Peyer's patch (tissue), 4 donors: ENCODE measurements at regions not wholly inside any gene's neighbourhood (a gene's known extent, or its start where the extent isn't known, plus 50 kb on each side); places are given as distances from the start of the nearest gene placed in this dataset.

Source experiments
- CTCF ChIP-seq, 6 experiments: fragments of 450-650 bp in 4 of 6; fragments of 200-600 bp in 2 of 6; sonication (generic) in 1 of 6; IDR thresholded peaks; one replicate each; pipeline ENCODE4 v1.5.1; 2017 to 2019; ENCODE audit warnings: antibody characterized with exemption in 6 of 6, mild to moderate bottlenecking in 3 of 6, moderate library complexity in 1 of 6
- POLR2A ChIP-seq, 2 donors: fragments of 450-650 bp; IDR thresholded peaks; one replicate each; pipeline ENCODE4 v1.5.1; 2017; ENCODE audit warnings: antibody characterized with exemption in 2 of 2, mild to moderate bottlenecking in 2 of 2, moderate library complexity in 2 of 2

GRCh38 chr10:57507788-57508187 is 759.9 kb downstream of the IPMK start:
- TF ChIP-seq CTCF (IDR thresholded peaks at IDR 0.05) (no peak), POLR2A (IDR thresholded peaks at IDR 0.05) (no peak)
